CD14-positive monocyte (primary cell): ENCODE measurements at regions not wholly inside any gene's neighbourhood (a gene's known extent, or its start where the extent isn't known, plus 50 kb on each side); places are given as distances from the start of the nearest gene placed in this dataset.

ENCODE experiments used
- DNase-seq, 3 donors: peaks; one replicate each; pipeline ENCODE4 v3.0.0-alpha.2; 2011 to 2022
- H2AFZ ChIP-seq: 2 replicates; pipeline ENCODE4 v1.6.0; 2012; ENCODE audit warnings: mild to moderate bottlenecking, low read depth, low read length, inconsistent platforms; ENCODE audit not compliant: insufficient read depth, poor library complexity, severe bottlenecking
- H3K27ac ChIP-seq, 2 donors: 1 replicate in 1 of 2; 2 replicates in 1 of 2; pipeline ENCODE4 v1.5.1; 2012 to 2013; ENCODE audit warnings: low read length in 2 of 2, control low read depth in 1 of 2, inconsistent platforms in 1 of 2, low read depth in 1 of 2, mild to moderate bottlenecking in 1 of 2
- H3K27me3 ChIP-seq, 2 donors: one replicate each; pipeline versions ENCODE4 v1.6.0 to v1.6.1; 2011 to 2013; ENCODE audit warnings: low read length in 2 of 2; ENCODE audit not compliant: control insufficient read depth in 2 of 2, insufficient read depth in 2 of 2
- H3K36me3 ChIP-seq, 2 donors: replicated peaks in 1 of 2; 1 replicate in 1 of 2; 2 replicates in 1 of 2; pipeline versions ENCODE4 v1.5.1 to v1.6.1; 2012 to 2013; ENCODE audit warnings: low read length in 2 of 2, control low read depth in 1 of 2, inconsistent platforms in 1 of 2, mild to moderate bottlenecking in 1 of 2; ENCODE audit not compliant: insufficient read depth in 2 of 2, control insufficient read depth in 1 of 2
- H3K4me1 ChIP-seq, 2 donors: 1 replicate in 1 of 2; 2 replicates in 1 of 2; pipeline versions ENCODE4 v1.5.1 to v1.6.1; 2012 to 2013; ENCODE audit warnings: low read length in 2 of 2, control low read depth in 1 of 2, inconsistent platforms in 1 of 2, mild to moderate bottlenecking in 1 of 2, moderate library complexity in 1 of 2; ENCODE audit not compliant: insufficient read depth in 2 of 2, control insufficient read depth in 1 of 2
- H3K4me2 ChIP-seq: replicated peaks from 2 replicates; pipeline ENCODE3; 2012; ENCODE audit warnings: low read length, moderate library complexity, mild to moderate bottlenecking; ENCODE audit not compliant: poor library complexity, severe bottlenecking; ENCODE audit errors: extremely low read depth
- H3K4me3 ChIP-seq, 3 experiments: fragments of 200-600 bp in 1 of 3; sonication (generic) in 1 of 3; replicated peaks in 1 of 3; 1 replicate in 2 of 3; 2 replicates in 1 of 3; pipeline ENCODE4 v1.5.1; 2011 to 2013; ENCODE audit warnings: low read length in 3 of 3, mild to moderate bottlenecking in 3 of 3, control low read depth in 2 of 3, low read depth in 2 of 3, inconsistent platforms in 1 of 3, moderate library complexity in 1 of 3
- H3K79me2 ChIP-seq: 2 replicates; pipeline ENCODE4 v1.6.0; 2012; ENCODE audit warnings: mild to moderate bottlenecking, control low read depth, inconsistent platforms, low read length, moderate library complexity; ENCODE audit not compliant: insufficient read depth
- H3K9ac ChIP-seq: 2 replicates; pipeline ENCODE4 v1.6.0; 2017; ENCODE audit warnings: low read length, mild to moderate bottlenecking; ENCODE audit not compliant: insufficient read depth, poor library complexity, severe bottlenecking
- H3K9me3 ChIP-seq, 2 donors: replicated peaks in 1 of 2; 1 replicate in 1 of 2; 2 replicates in 1 of 2; pipeline versions ENCODE4 v1.5.1 to v1.6.1; 2012 to 2013; ENCODE audit warnings: low read length in 2 of 2, control low read depth in 1 of 2; ENCODE audit not compliant: control insufficient read depth in 1 of 2, insufficient read depth in 1 of 2
- H4K20me1 ChIP-seq: 2 replicates; pipeline ENCODE4 v1.6.0; 2012; ENCODE audit warnings: mild to moderate bottlenecking, low read length, control low read depth, moderate library complexity; ENCODE audit not compliant: insufficient read depth
- H3K27ac Mint-ChIP-seq, 7 donors: one replicate each; pipeline ENCODE4 v1.8.0; 2020; ENCODE audit warnings: mild to moderate bottlenecking in 7 of 7, mixed read lengths in 7 of 7, moderate library complexity in 6 of 7, inconsistent platforms in 2 of 7
- H3K27me3 Mint-ChIP-seq, 3 donors: one replicate each; pipeline ENCODE4 v1.8.0; 2021 to 2022; ENCODE audit warnings: low read depth in 3 of 3, mild to moderate bottlenecking in 3 of 3, mixed read lengths in 3 of 3, moderate library complexity in 3 of 3, inconsistent platforms in 1 of 3
- H3K36me3 Mint-ChIP-seq, 2 donors: one replicate each; pipeline ENCODE4 v1.8.0; 2020; ENCODE audit warnings: mixed read lengths in 2 of 2, inconsistent platforms in 1 of 2, mild to moderate bottlenecking in 1 of 2
- H3K4me1 Mint-ChIP-seq: one replicate; pipeline ENCODE4 v1.8.0; 2020; ENCODE audit warnings: mild to moderate bottlenecking, mixed read lengths
- H3K4me3 Mint-ChIP-seq, 2 donors: one replicate each; pipeline ENCODE4 v1.8.0; 2020; ENCODE audit warnings: mild to moderate bottlenecking in 2 of 2, mixed read lengths in 2 of 2, moderate library complexity in 1 of 2
- H3K9me3 Mint-ChIP-seq, 7 donors: one replicate each; pipeline ENCODE4 v1.8.0; 2020 to 2022; ENCODE audit warnings: mixed read lengths in 7 of 7, mild to moderate bottlenecking in 6 of 7, moderate library complexity in 6 of 7, inconsistent platforms in 2 of 7
- WGBS: methylation state at CpG from one replicate; pipeline ENCODE4 v1.1.5; 2013; ENCODE audit warnings: missing lambda C conversion rate; ENCODE audit not compliant: insufficient coverage; 5-methylcytosine and 5-hydroxymethylcytosine counted together
- intact Hi-C, 2 donors: fragments of 100-400 bp; cut with micrococcal nuclease; formaldehyde crosslinking; loops; one replicate each; pipeline versions ENCODE4 v1.15.0 to v1.15.1; 2023
- TF ChIP-seq, protein P1 (sequence below): fragments of 200-600 bp; IDR thresholded peaks from one replicate; pipeline ENCODE4 v1.8.0; 2022; ENCODE audit warnings: antibody characterized with exemption, mild to moderate bottlenecking

DNA sequence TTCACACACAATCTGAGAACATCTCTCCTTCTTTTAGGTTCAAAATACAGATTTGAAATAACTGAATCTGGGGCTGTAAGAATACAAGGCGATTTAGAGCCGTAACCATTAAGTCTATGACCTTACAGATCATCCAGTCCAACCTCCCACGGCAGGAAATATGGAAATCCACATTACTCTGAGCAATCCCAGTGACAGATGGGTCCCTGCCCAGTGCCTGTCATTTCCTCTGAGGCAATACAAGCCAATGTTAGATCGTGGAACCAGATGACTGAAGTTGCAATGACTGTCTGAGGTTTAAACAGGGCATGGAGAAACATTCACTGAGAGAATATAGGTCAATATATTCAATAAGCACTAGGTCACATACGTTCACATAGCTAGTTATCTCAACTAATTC is 77.4 kb upstream of the OR5AK2 start:
- H3K27ac Mint-ChIP-seq: no peak overlapping the region
- H3K4me2 ChIP-seq: no peak overlapping the region
- TF ChIP-seq, protein P1, sequence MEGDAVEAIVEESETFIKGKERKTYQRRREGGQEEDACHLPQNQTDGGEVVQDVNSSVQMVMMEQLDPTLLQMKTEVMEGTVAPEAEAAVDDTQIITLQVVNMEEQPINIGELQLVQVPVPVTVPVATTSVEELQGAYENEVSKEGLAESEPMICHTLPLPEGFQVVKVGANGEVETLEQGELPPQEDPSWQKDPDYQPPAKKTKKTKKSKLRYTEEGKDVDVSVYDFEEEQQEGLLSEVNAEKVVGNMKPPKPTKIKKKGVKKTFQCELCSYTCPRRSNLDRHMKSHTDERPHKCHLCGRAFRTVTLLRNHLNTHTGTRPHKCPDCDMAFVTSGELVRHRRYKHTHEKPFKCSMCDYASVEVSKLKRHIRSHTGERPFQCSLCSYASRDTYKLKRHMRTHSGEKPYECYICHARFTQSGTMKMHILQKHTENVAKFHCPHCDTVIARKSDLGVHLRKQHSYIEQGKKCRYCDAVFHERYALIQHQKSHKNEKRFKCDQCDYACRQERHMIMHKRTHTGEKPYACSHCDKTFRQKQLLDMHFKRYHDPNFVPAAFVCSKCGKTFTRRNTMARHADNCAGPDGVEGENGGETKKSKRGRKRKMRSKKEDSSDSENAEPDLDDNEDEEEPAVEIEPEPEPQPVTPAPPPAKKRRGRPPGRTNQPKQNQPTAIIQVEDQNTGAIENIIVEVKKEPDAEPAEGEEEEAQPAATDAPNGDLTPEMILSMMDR: no peak
- H3K27me3 ChIP-seq: no peaks in the 10 kb centered on the region
- H2AFZ ChIP-seq: no peak overlapping the region
- H3K4me3 ChIP-seq: no peak overlapping the region
- intact Hi-C loops: no loop called here
- no peaks in the 10 kb centered on the region for H3K4me1 Mint-ChIP-seq
- H4K20me1 ChIP-seq: no peaks in the 10 kb centered on the region
- no peak overlapping the region for H3K9ac ChIP-seq
- H3K27ac ChIP-seq: no peak overlapping the region
- no peaks in the 10 kb centered on the region for H3K36me3 ChIP-seq
- H3K27me3 Mint-ChIP-seq: peaks cover 0 to 2% (median 2%) of the 10 kb centered on the region in 3 donors
- no peaks in the 10 kb centered on the region for H3K79me2 ChIP-seq
- no peaks in the 10 kb centered on the region for H3K9me3 ChIP-seq
- H3K9me3 Mint-ChIP-seq: no peaks in the 10 kb centered on the region
- no peak for DNase-seq
- WGBS: 80% methylated on average over 2 of the region's 5 CpGs
- no peaks in the 10 kb centered on the region for H3K4me1 ChIP-seq
- no peaks in the 10 kb centered on the region for H3K36me3 Mint-ChIP-seq
- no peak overlapping the region for H3K4me3 Mint-ChIP-seq

DNA sequence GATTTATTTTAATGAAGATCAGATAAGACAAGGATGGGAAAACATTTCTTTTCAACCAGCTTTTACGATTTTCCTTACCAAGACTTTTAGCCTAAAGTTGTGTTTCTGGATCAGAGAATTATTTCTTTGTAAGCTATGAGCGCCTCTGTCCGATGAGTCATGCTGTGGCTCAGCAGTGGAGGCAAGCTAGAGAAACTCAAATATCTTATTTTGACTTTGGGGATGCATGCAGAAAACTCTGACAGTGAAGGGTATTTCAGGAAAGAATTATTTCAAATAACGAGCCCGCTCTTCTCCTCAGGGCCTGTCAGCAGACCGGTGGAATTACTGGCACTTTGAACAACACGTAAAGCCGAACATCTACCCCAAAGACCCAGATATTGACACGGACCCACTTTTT is 77.9 kb upstream of the OR5AK2 start:
- WGBS: 96% methylated on average over 5 of the region's 9 CpGs
- Mint-ChIP-seq H3K9me3 (no peaks in the 10 kb centered on the region), H3K4me3 (no peak overlapping the region), H3K27ac (no peak overlapping the region), H3K27me3 (peaks cover 0 to 2% (median 2%) of the 10 kb centered on the region in 3 donors), H3K36me3 (no peaks in the 10 kb centered on the region), H3K4me1 (no peaks in the 10 kb centered on the region)
- Histone ChIP-seq H3K9me3 (no peaks in the 10 kb centered on the region), H3K27me3 (no peaks in the 10 kb centered on the region), H4K20me1 (no peaks in the 10 kb centered on the region), H3K4me3 (no peak overlapping the region), H3K36me3 (no peaks in the 10 kb centered on the region), H3K4me1 (no peaks in the 10 kb centered on the region), H3K79me2 (no peaks in the 10 kb centered on the region), H3K27ac (no peak overlapping the region), H3K4me2 (no peak overlapping the region), H3K9ac (no peak overlapping the region), H2AFZ (no peak overlapping the region)
- intact Hi-C loops: no loop called here
- TF ChIP-seq, protein P1: no peak
- no peak for DNase-seq
